Ovary (tissue), 7 donors: ENCODE measurements at regions not wholly inside any gene's neighbourhood (a gene's known extent, or its start where the extent isn't known, plus 50 kb on each side); places are given as distances from the start of the nearest gene placed in this dataset.

Experiments
- DNase-seq, 5 donors: peaks; one replicate each; pipeline ENCODE4 v3.0.0-alpha.2; 2019 to 2020
- H3K27ac ChIP-seq, 2 donors: fragments of 200-600 bp; one replicate each; pipeline versions ENCODE4 v1.5.1 to v1.8.0; 2019 to 2022
- H3K27me3 ChIP-seq: fragments of 200-600 bp; one replicate; pipeline ENCODE4 v1.8.0; 2022
- H3K36me3 ChIP-seq: fragments of 200-600 bp; sonication (generic); one replicate; pipeline ENCODE4 v1.5.1; 2019
- H3K4me1 ChIP-seq: one replicate; pipeline ENCODE4 v1.8.1; 2013; ENCODE audit warnings: mild to moderate bottlenecking, moderate library complexity; ENCODE audit not compliant: insufficient read depth
- H3K4me3 ChIP-seq: fragments of 200-600 bp; sonication (generic); one replicate; pipeline ENCODE4 v1.5.1; 2017
- H3K9me3 ChIP-seq, 2 donors: fragments of 200-600 bp in 1 of 2; sonication (generic) in 1 of 2; one replicate each; pipeline versions ENCODE4 v1.5.1 to v1.8.1; 2013 to 2019; ENCODE audit warnings: mild to moderate bottlenecking in 1 of 2, moderate library complexity in 1 of 2
- EP300 ChIP-seq: sonication (generic); formaldehyde crosslinking; IDR thresholded peaks from one replicate; pipeline ENCODE4 v1.6.1; 2017; ENCODE audit warnings: antibody characterized with exemption
- POLR2A ChIP-seq: fragments of 450-650 bp; IDR thresholded peaks from one replicate; pipeline ENCODE4 v1.6.1; 2017; ENCODE audit warnings: antibody characterized with exemption, mild to moderate bottlenecking, moderate library complexity
- WGBS, 3 donors: extraction: QIAGEN DNeasy Blood & Tissue Kit in 1 of 3; methylation state at CpG; one replicate each; pipeline versions ENCODE4 v1.1.5 to v1.1.7; 2013 to 2017; 5-methylcytosine and 5-hydroxymethylcytosine counted together
- intact Hi-C, 4 donors: fragments of 100-400 bp; cut with DNase I; formaldehyde crosslinking; loops; one replicate each; pipeline versions ENCODE4 v1.11.0 to v1.15.1; 2022 to 2023
- TF ChIP-seq, protein P1 (sequence below), 3 donors: fragments of 450-650 bp in 2 of 3; fragments of 200-600 bp in 1 of 3; IDR thresholded peaks; one replicate each; pipeline versions ENCODE4 v1.5.1 to v1.8.0; 2016 to 2022; ENCODE audit warnings: antibody characterized with exemption in 3 of 3, mild to moderate bottlenecking in 1 of 3
- donor health status: DM: no; HTN: no; CAD: no; lungs with moderate emphysema.
- donor health status: DM: no; HTN: no; CAD: no.
- donor health status: Bipolar disorder and iron deficiency.
- donor health status: DM: no; HTN: no; CAD: no.
- donor health status: DM: yes; HTN: yes; CAD: no.

DNA sequence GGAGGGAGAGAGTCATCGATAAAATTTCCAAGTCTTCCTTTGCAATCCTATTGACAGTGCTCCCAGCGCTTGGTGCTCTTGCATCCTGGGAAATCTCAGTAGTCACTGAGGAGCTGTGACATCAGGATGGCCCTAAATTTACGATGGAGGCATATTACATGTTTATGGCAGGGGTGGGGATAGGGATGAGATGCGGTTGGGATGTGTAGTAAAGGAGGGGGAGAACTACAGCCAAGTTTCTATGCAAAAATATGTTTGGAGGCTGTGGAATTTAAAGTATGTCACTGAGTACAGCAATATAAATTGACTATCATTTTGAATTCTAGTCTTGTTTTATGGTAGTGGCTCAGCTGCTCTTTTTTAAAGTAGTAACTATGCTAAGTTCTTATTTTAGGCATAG lies 544.9 kb downstream of the PKHD1 start:
- no peak overlapping the region for H3K27ac ChIP-seq
- WGBS, 3 donors = 38 to 51% (median 48%) methylated on average over 4 of the region's 4 CpGs
- intact Hi-C loops = no loop called here
- no peaks in the 10 kb centered on the region for H3K4me1 ChIP-seq
- no peak for DNase-seq
- no peak overlapping the region for H3K4me3 ChIP-seq
- H3K36me3 ChIP-seq = no peaks in the 10 kb centered on the region
- TF ChIP-seq EP300 (no peak), POLR2A (no peak)
- TF ChIP-seq, protein P1, sequence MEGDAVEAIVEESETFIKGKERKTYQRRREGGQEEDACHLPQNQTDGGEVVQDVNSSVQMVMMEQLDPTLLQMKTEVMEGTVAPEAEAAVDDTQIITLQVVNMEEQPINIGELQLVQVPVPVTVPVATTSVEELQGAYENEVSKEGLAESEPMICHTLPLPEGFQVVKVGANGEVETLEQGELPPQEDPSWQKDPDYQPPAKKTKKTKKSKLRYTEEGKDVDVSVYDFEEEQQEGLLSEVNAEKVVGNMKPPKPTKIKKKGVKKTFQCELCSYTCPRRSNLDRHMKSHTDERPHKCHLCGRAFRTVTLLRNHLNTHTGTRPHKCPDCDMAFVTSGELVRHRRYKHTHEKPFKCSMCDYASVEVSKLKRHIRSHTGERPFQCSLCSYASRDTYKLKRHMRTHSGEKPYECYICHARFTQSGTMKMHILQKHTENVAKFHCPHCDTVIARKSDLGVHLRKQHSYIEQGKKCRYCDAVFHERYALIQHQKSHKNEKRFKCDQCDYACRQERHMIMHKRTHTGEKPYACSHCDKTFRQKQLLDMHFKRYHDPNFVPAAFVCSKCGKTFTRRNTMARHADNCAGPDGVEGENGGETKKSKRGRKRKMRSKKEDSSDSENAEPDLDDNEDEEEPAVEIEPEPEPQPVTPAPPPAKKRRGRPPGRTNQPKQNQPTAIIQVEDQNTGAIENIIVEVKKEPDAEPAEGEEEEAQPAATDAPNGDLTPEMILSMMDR (IDR thresholded peaks at IDR 0.05) = no peak
- H3K27me3 ChIP-seq = no peaks in the 10 kb centered on the region
- H3K9me3 ChIP-seq = no peaks in the 10 kb centered on the region

- Histone ChIP-seq H3K4me1 (no peaks in the 10 kb centered on the region), H3K27me3 (no peaks in the 10 kb centered on the region), H3K36me3 (no peaks in the 10 kb centered on the region), H3K27ac (no peak overlapping the region), H3K9me3 (no peaks in the 10 kb centered on the region), H3K4me3 (no peak overlapping the region)
- intact Hi-C loops = no loop called here
- 40 to 74% (median 62%) methylated on average over 1 of the region's 1 CpG for WGBS, 3 donors
- DNase-seq = no peak
- TF ChIP-seq POLR2A = no peak
These were observed 537.2 kb downstream of the PKHD1 start for GRCh38 chr6:51550243-51550642.

- no peaks in the 10 kb centered on the region for H3K4me1 ChIP-seq
- H3K27me3 ChIP-seq = no peaks in the 10 kb centered on the region
- TF ChIP-seq, protein P1 (IDR thresholded peaks at IDR 0.05) = no peak
- TF ChIP-seq POLR2A = no peak
- no peak for TF ChIP-seq EP300
- H3K27ac ChIP-seq = no peak overlapping the region
- 62 to 80% (median 79%) methylated on average over 3 of the region's 3 CpGs for WGBS, 3 donors
- H3K4me3 ChIP-seq = no peak overlapping the region
- intact Hi-C loops = no loop called here
- no peaks in the 10 kb centered on the region for H3K9me3 ChIP-seq
- H3K36me3 ChIP-seq = no peaks in the 10 kb centered on the region
- DNase-seq = no peak
These were observed 535.0 kb downstream of the PKHD1 start for GRCh38 chr6:51552435-51552834.

- no peak overlapping the region for H3K27ac ChIP-seq
- H3K9me3 ChIP-seq = no peaks in the 10 kb centered on the region
- H3K36me3 ChIP-seq = no peaks in the 10 kb centered on the region
- intact Hi-C loops = no loop called here
- 81 to 91% (median 87%) methylated on average over 19 of the region's 19 CpGs for WGBS, 3 donors
- TF ChIP-seq, protein P1 (IDR thresholded peaks at IDR 0.05) = no peak
- TF ChIP-seq EP300 (no peak), POLR2A (no peak)
- no peaks in the 10 kb centered on the region for H3K27me3 ChIP-seq
- DNase-seq = no peak
- no peaks in the 10 kb centered on the region for H3K4me1 ChIP-seq
- H3K4me3 ChIP-seq = no peak overlapping the region
These were observed 534.0 kb downstream of the PKHD1 start for GRCh38 chr6:51553246-51554015.

GRCh38 chr6:51554029-51554428 lies 533.4 kb downstream of the PKHD1 start:
- Histone ChIP-seq H3K9me3 (no peaks in the 10 kb centered on the region), H3K27ac (no peak overlapping the region), H3K4me1 (no peaks in the 10 kb centered on the region), H3K36me3 (no peaks in the 10 kb centered on the region), H3K27me3 (no peaks in the 10 kb centered on the region), H3K4me3 (no peak overlapping the region)
- intact Hi-C loops = no loop called here
- DNase-seq = no peak
- WGBS, 3 donors = 73 to 86% (median 81%) methylated on average over 3 of the region's 3 CpGs
- TF ChIP-seq, protein P1 (IDR thresholded peaks at IDR 0.05) = no peak
- TF ChIP-seq EP300 (no peak), POLR2A (no peak)
